ENCODE measurements at regions not wholly inside any gene's neighbourhood (a gene's known extent, or its start where the extent isn't known, plus 50 kb on each side); places are given as distances from the start of the nearest gene placed in this dataset.

- Histone ChIP-seq H3K27ac (ENCODE audit: low read length) (no peak overlapping the region), H3K79me2 (ENCODE audit: low read length) (no peaks in the 10 kb centered on the region), H4K20me1 (ENCODE audit: insufficient read depth, low read length) (no peaks in the 10 kb centered on the region), H3K9me2 (replicated peaks; ENCODE audit: insufficient read depth, low read length) (no peaks in the 10 kb centered on the region), H3F3A (ENCODE audit: insufficient read depth, low read length) (no peaks in the 10 kb centered on the region), H3K9ac (ENCODE audit: low read length) (no peak overlapping the region), H3K9me3 (replicated peaks; ENCODE audit: insufficient read depth, low read length) (no peaks in the 10 kb centered on the region), H3K4me1 (ENCODE audit: low read length) (no peaks in the 10 kb centered on the region), H2AFZ (ENCODE audit: low read length) (no peak overlapping the region), H3K27me3 (replicated peaks; ENCODE audit: insufficient read depth, low read length) (no peaks in the 10 kb centered on the region), H3K4me3 (ENCODE audit: low read length) (no peak overlapping the region), H3K36me3 (replicated peaks; ENCODE audit: insufficient read depth, low read length) (no peaks in the 10 kb centered on the region), H3K4me2 (ENCODE audit: low read depth, low read length) (no peak overlapping the region)
- no peak for DNase-seq
- no peak for TF ChIP-seq EZH2phosphoT487 (IDR thresholded peaks at IDR 0.05; ENCODE audit: low read length)
- no peak for TF ChIP-seq CTCF (IDR thresholded peaks at IDR 0.05; ENCODE audit: low read length)
- no peak for TF ChIP-seq EZH2 (optimal IDR thresholded peaks at IDR 0.05; ENCODE audit: low read depth, low read length)
Measured at GRCh38 chr9:12906646-12907045, 131.8 kb downstream of the LURAP1L start.

DNA sequence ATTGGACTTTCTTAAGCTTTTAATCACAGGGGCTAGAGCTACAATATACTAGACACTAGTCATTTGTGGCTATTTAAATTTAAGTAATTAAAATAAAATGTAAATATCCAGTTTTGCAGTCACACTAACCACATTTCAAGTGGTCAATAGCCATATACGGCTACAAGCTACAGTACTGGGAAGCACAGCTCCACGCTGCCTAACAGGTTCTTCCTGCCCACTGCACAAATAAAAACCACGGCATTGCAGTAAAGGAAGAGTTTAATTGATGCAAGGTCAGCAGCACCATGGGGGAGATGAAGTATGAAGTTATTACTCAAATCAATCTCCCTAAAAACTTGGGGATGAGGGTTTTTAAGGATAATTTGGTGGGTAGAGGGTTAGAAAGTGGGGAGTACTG, 134.1 kb downstream of the LURAP1L start:
- no peaks in the 10 kb centered on the region for H3K36me3 ChIP-seq (replicated peaks; ENCODE audit: insufficient read depth, low read length)
- H3K27me3 ChIP-seq (replicated peaks; ENCODE audit: insufficient read depth, low read length), result no peaks in the 10 kb centered on the region
- no peak overlapping the region for H3K4me3 ChIP-seq (ENCODE audit: low read length)
- H3K4me2 ChIP-seq (ENCODE audit: low read depth, low read length), result no peak overlapping the region
- no peak for DNase-seq
- H2AFZ ChIP-seq (ENCODE audit: low read length), result no peak overlapping the region
- H3K9ac ChIP-seq (ENCODE audit: low read length), result no peak overlapping the region
- H4K20me1 ChIP-seq (ENCODE audit: insufficient read depth, low read length), result no peaks in the 10 kb centered on the region
- H3K9me3 ChIP-seq (replicated peaks; ENCODE audit: insufficient read depth, low read length), result no peaks in the 10 kb centered on the region
- H3K79me2 ChIP-seq (ENCODE audit: low read length), result no peaks in the 10 kb centered on the region
- TF ChIP-seq CTCF (IDR thresholded peaks at IDR 0.05; ENCODE audit: low read length) (no peak), EZH2 (optimal IDR thresholded peaks at IDR 0.05; ENCODE audit: low read depth, low read length) (no peak), EZH2phosphoT487 (IDR thresholded peaks at IDR 0.05; ENCODE audit: low read length) (no peak)
- no peak overlapping the region for H3K27ac ChIP-seq (ENCODE audit: low read length)
- no peaks in the 10 kb centered on the region for H3K4me1 ChIP-seq (ENCODE audit: low read length)
- H3F3A ChIP-seq (ENCODE audit: insufficient read depth, low read length), result no peaks in the 10 kb centered on the region
- H3K9me2 ChIP-seq (replicated peaks; ENCODE audit: insufficient read depth, low read length), result no peaks in the 10 kb centered on the region

GRCh38 chr9:12915366-12915954, 140.6 kb downstream of the LURAP1L start:
- no peak for DNase-seq
- Histone ChIP-seq H3K27me3 (replicated peaks; ENCODE audit: insufficient read depth, low read length) (no peaks in the 10 kb centered on the region), H3K9me3 (replicated peaks; ENCODE audit: insufficient read depth, low read length) (no peaks in the 10 kb centered on the region), H3K27ac (ENCODE audit: low read length) (no peak overlapping the region), H3F3A (ENCODE audit: insufficient read depth, low read length) (no peaks in the 10 kb centered on the region), H2AFZ (ENCODE audit: low read length) (no peak overlapping the region), H3K36me3 (replicated peaks; ENCODE audit: insufficient read depth, low read length) (no peaks in the 10 kb centered on the region), H3K4me2 (ENCODE audit: low read depth, low read length) (no peak overlapping the region), H3K4me3 (ENCODE audit: low read length) (no peak overlapping the region), H3K9ac (ENCODE audit: low read length) (no peak overlapping the region), H3K9me2 (replicated peaks; ENCODE audit: insufficient read depth, low read length) (no peaks in the 10 kb centered on the region), H3K4me1 (ENCODE audit: low read length) (no peaks in the 10 kb centered on the region), H4K20me1 (ENCODE audit: insufficient read depth, low read length) (no peaks in the 10 kb centered on the region), H3K79me2 (ENCODE audit: low read length) (no peaks in the 10 kb centered on the region)
- no peak for TF ChIP-seq EZH2 (optimal IDR thresholded peaks at IDR 0.05; ENCODE audit: low read depth, low read length)
- no peak for TF ChIP-seq CTCF (IDR thresholded peaks at IDR 0.05; ENCODE audit: low read length)
- TF ChIP-seq EZH2phosphoT487 (IDR thresholded peaks at IDR 0.05; ENCODE audit: low read length), result no peak
